ENCODE measurements at regions not wholly inside any gene's neighbourhood (a gene's known extent, or its start where the extent isn't known, plus 50 kb on each side); places are given as distances from the start of the nearest gene placed in this dataset.

DNA sequence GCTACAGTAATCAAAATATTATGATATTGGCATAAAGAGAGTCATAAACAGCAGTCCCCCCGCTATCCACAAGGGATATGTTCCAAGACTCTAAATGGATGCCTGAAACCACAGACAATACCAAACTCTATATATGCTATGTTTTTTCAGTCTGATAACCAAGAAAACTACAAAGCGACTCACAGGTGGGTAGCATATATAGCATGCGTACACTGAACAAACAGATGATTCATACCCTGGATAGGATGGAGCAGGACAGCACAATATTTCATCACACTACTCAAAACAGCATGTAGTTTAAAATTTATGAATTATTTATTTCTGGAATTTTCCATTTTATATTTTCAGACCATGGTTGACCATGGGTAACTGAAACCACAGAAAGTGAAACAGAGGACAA is 87.0 kb upstream of the PPP2R3A start:
- H3K27me3 Mint-ChIP-seq (ENCODE audit: insufficient read depth, unreplicated experiment) = peaks cover 15% of the 10 kb centered on the region
- Histone ChIP-seq H3K27me3 (replicated peaks; ENCODE audit: control insufficient read depth, insufficient read depth, low read length) (no peaks in the 10 kb centered on the region; the same call in 1 of the 2 replicates), H3K9me3 (no peaks in the 10 kb centered on the region), H3K4me1 (no peaks in the 10 kb centered on the region), H3K4me3 (ENCODE audit: low read depth, low read length) (no peak overlapping the region), H3K36me3 (ENCODE audit: control insufficient read depth, insufficient read depth, low read length) (no peaks in the 10 kb centered on the region)
- CTCF ChIA-PET = no interaction called here
- H3K9me3 Mint-ChIP-seq (ENCODE audit: unreplicated experiment) = peaks cover 9% of the 10 kb centered on the region
- no peak for DNase-seq
- TF ChIP-seq, protein P1, sequence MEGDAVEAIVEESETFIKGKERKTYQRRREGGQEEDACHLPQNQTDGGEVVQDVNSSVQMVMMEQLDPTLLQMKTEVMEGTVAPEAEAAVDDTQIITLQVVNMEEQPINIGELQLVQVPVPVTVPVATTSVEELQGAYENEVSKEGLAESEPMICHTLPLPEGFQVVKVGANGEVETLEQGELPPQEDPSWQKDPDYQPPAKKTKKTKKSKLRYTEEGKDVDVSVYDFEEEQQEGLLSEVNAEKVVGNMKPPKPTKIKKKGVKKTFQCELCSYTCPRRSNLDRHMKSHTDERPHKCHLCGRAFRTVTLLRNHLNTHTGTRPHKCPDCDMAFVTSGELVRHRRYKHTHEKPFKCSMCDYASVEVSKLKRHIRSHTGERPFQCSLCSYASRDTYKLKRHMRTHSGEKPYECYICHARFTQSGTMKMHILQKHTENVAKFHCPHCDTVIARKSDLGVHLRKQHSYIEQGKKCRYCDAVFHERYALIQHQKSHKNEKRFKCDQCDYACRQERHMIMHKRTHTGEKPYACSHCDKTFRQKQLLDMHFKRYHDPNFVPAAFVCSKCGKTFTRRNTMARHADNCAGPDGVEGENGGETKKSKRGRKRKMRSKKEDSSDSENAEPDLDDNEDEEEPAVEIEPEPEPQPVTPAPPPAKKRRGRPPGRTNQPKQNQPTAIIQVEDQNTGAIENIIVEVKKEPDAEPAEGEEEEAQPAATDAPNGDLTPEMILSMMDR (IDR thresholded peaks at IDR 0.05; ENCODE audit: insufficient read depth in 1 of 2, low read depth in 1 of 2, low read length in 1 of 2, severe bottlenecking in 1 of 2, unreplicated experiment in 1 of 2) = no peak
- no peaks in the 10 kb centered on the region for H3K4me1 Mint-ChIP-seq (ENCODE audit: low read depth, unreplicated experiment)
- no peak overlapping the region for H3K27ac Mint-ChIP-seq (ENCODE audit: unreplicated experiment)
- no peak overlapping the region for H3K4me3 Mint-ChIP-seq (ENCODE audit: unreplicated experiment)
- H3K36me3 Mint-ChIP-seq (ENCODE audit: insufficient read depth, unreplicated experiment) = no peaks in the 10 kb centered on the region
- POLR2A ChIA-PET = no interaction called here
- BruUV-seq (replicated peaks) = no TSS peak
- intact Hi-C loops (cut with micrococcal nuclease; ENCODE audit: unreplicated experiment) = no loop called here

DNA sequence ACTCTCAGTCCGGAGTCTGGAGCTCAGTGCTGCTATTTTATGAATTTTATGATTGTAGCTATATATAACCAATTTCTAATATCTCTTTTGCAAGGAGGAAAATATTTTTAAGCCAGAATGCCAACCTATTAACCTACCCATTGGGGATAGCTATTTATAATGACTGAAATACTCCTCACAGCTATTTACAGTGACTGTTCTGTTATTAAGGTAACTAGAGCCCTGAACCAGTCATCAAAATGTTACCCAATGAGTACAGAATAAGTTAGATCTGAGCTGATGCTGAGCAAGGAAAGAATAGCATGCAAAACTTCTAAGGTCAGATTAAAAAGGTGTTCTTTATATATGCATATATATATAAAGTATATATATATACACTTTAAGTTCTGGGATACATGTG is 79.6 kb upstream of the PPP2R3A start:
- BruUV-seq (replicated peaks) = no TSS peak
- H3K27ac Mint-ChIP-seq (ENCODE audit: unreplicated experiment) = no peak overlapping the region
- Histone ChIP-seq H3K9me3 (no peaks in the 10 kb centered on the region), H3K27me3 (replicated peaks; ENCODE audit: control insufficient read depth, insufficient read depth, low read length) (no peaks in the 10 kb centered on the region), H3K4me1 (no peaks in the 10 kb centered on the region), H3K36me3 (ENCODE audit: control insufficient read depth, insufficient read depth, low read length) (no peaks in the 10 kb centered on the region), H3K4me3 (ENCODE audit: low read depth, low read length) (no peak overlapping the region)
- no peaks in the 10 kb centered on the region for H3K36me3 Mint-ChIP-seq (ENCODE audit: insufficient read depth, unreplicated experiment)
- ChIA-PET CTCF (no interaction called here), POLR2A (no interaction called here)
- TF ChIP-seq, protein P1 (IDR thresholded peaks at IDR 0.05; ENCODE audit: insufficient read depth in 1 of 2, low read depth in 1 of 2, low read length in 1 of 2, severe bottlenecking in 1 of 2, unreplicated experiment in 1 of 2) = no peak
- DNase-seq = no peak
- H3K27me3 Mint-ChIP-seq (ENCODE audit: insufficient read depth, unreplicated experiment) = peaks cover 5% of the 10 kb centered on the region
- intact Hi-C loops (cut with micrococcal nuclease; ENCODE audit: unreplicated experiment) = no loop called here
- no peaks in the 10 kb centered on the region for H3K4me1 Mint-ChIP-seq (ENCODE audit: low read depth, unreplicated experiment)
- H3K4me3 Mint-ChIP-seq (ENCODE audit: unreplicated experiment) = no peak overlapping the region
- H3K9me3 Mint-ChIP-seq (ENCODE audit: unreplicated experiment) = no peaks in the 10 kb centered on the region

DNA sequence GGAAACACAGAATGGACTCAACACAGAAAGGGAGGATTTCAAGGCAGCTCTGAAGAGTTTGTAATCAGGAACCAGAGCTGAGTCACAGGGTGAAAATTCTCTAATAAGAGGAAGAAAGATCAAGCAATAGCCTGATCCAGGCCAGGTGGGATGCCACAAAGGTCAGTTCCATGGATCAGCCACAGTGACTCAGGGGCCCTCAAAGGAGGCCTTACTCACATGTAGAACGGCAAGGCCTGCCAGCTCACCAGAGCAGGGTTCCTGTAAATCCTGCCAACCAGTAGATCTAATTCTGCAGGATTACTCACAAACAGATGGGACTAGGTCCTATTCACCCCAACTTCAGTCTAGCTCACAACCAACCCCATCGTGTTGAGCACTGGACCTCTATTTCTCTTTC is 78.3 kb upstream of the PPP2R3A start:
- CTCF ChIA-PET = no interaction called here

More for the DNA sequence above, 78.3 kb upstream of the PPP2R3A start:
- no peak for DNase-seq
- peaks cover 9% of the 10 kb centered on the region for H3K27me3 Mint-ChIP-seq (ENCODE audit: insufficient read depth, unreplicated experiment)
- no peak overlapping the region for H3K27ac Mint-ChIP-seq (ENCODE audit: unreplicated experiment)
- POLR2A ChIA-PET = no interaction called here
- Histone ChIP-seq H3K9me3 (no peaks in the 10 kb centered on the region), H3K36me3 (ENCODE audit: control insufficient read depth, insufficient read depth, low read length) (no peaks in the 10 kb centered on the region), H3K4me3 (ENCODE audit: low read depth, low read length) (no peak overlapping the region), H3K27me3 (replicated peaks; ENCODE audit: control insufficient read depth, insufficient read depth, low read length) (no peaks in the 10 kb centered on the region), H3K4me1 (no peaks in the 10 kb centered on the region)
- TF ChIP-seq, protein P1 (IDR thresholded peaks at IDR 0.05; ENCODE audit: insufficient read depth in 1 of 2, low read depth in 1 of 2, low read length in 1 of 2, severe bottlenecking in 1 of 2, unreplicated experiment in 1 of 2) = no peak
- H3K9me3 Mint-ChIP-seq (ENCODE audit: unreplicated experiment) = no peaks in the 10 kb centered on the region
- intact Hi-C loops (cut with micrococcal nuclease; ENCODE audit: unreplicated experiment) = no loop called here
- no peak overlapping the region for H3K4me3 Mint-ChIP-seq (ENCODE audit: unreplicated experiment)
- H3K4me1 Mint-ChIP-seq (ENCODE audit: low read depth, unreplicated experiment) = no peaks in the 10 kb centered on the region
- BruUV-seq (replicated peaks) = no TSS peak
- no peaks in the 10 kb centered on the region for H3K36me3 Mint-ChIP-seq (ENCODE audit: insufficient read depth, unreplicated experiment)

All from Caco-2 (cell line).